ENCODE measurements at regions not wholly inside any gene's neighbourhood (a gene's known extent, or its start where the extent isn't known, plus 50 kb on each side); places are given as distances from the start of the nearest gene placed in this dataset.
"Not testable (repeated sequence)": the region's sequence is repeated elsewhere in the genome, so short reads cannot be mapped to it uniquely, and the experiment has no call there.

GRCh38 chr11:81237139-81237538, 1496.5 kb downstream of the FAM181B start:
- DNase-seq, result no peak

- DNase-seq, result not testable (repeated sequence)
Measured at GRCh38 chr11:81227409-81227808, 1506.3 kb downstream of the FAM181B start.

GRCh38 chr11:81224396-81224795, 1509.3 kb downstream of the FAM181B start:
- DNase-seq, result no peak

GRCh38 chr11:81222491-81222890, 1511.2 kb downstream of the FAM181B start:
- no peak for DNase-seq

GRCh38 chr11:81220146-81220895, 1513.3 kb downstream of the FAM181B start:
- no peak for DNase-seq

GRCh38 chr11:81219661-81220060, 1514.0 kb downstream of the FAM181B start:
- no peak for DNase-seq

GRCh38 chr11:81218440-81218839, 1515.2 kb downstream of the FAM181B start:
- no peak for DNase-seq

GRCh38 chr11:81211050-81211449, 1522.6 kb downstream of the FAM181B start:
- no peak for DNase-seq

GRCh38 chr11:81207421-81208054, 1526.1 kb downstream of the FAM181B start:
- DNase-seq, result no peak

GRCh38 chr11:81203876-81204275, 1529.8 kb downstream of the FAM181B start:
- DNase-seq, result no peak

GRCh38 chr11:81197396-81197795, 1536.3 kb downstream of the FAM181B start:
- no peak for DNase-seq

- no peak for DNase-seq
Measured at GRCh38 chr11:81192516-81192915, 1541.1 kb downstream of the FAM181B start.

- DNase-seq, result no peak
Measured at GRCh38 chr11:81190546-81190945, 1543.1 kb downstream of the FAM181B start.

GRCh38 chr11:81187033-81187432, 1546.6 kb downstream of the FAM181B start:
- not testable (repeated sequence) for DNase-seq

- no peak for DNase-seq
Measured at GRCh38 chr11:81174646-81175330, 1558.9 kb downstream of the FAM181B start.

GRCh38 chr11:81165164-81165563, 1568.5 kb downstream of the FAM181B start:
- DNase-seq, result no peak

GRCh38 chr11:81159900-81160299, 1573.8 kb downstream of the FAM181B start:
- no peak for DNase-seq

- DNase-seq, result no peak
Measured at GRCh38 chr11:81135570-81135969, 1598.1 kb downstream of the FAM181B start.

- no peak for DNase-seq
Measured at GRCh38 chr11:81129618-81130017, 1604.0 kb downstream of the FAM181B start.

GRCh38 chr11:81112718-81113117, 1620.9 kb downstream of the FAM181B start:
- no peak for DNase-seq

- DNase-seq, result no peak
Measured at GRCh38 chr11:81104051-81104450, 1629.6 kb downstream of the FAM181B start.

- no peak for DNase-seq
Measured at GRCh38 chr11:81098471-81098870, 1635.2 kb downstream of the FAM181B start.

- DNase-seq, result no peak
Measured at GRCh38 chr11:81092522-81092921, 1641.1 kb downstream of the FAM181B start.

GRCh38 chr11:81089242-81089641, 1644.4 kb downstream of the FAM181B start:
- no peak for DNase-seq

All from CD4-positive, alpha-beta T cell treated with Interferon alpha-2 for 1 hour (primary cell).